Epithelial cell of proximal tubule (primary cell): ENCODE measurements at regions not wholly inside any gene's neighbourhood (a gene's known extent, or its start where the extent isn't known, plus 50 kb on each side); places are given as distances from the start of the nearest gene placed in this dataset.

Experiments used
- DNase-seq: peaks from one replicate; pipeline ENCODE4 v3.0.0-alpha.2; 2011; ENCODE audit warnings: low read depth
- H3K4me3 ChIP-seq: 2 replicates; pipeline ENCODE4 v1.5.1; 2011; ENCODE audit warnings: low read depth, mild to moderate bottlenecking, low read length
- CTCF ChIP-seq: conservative IDR thresholded peaks from 2 replicates; pipeline ENCODE4 v1.5.1; 2012; ENCODE audit warnings: low read depth, mild to moderate bottlenecking, low read length

- DNase-seq = no peak
- TF ChIP-seq CTCF = no peak
These were observed 148.7 kb upstream of the RASGEF1B start for GRCh38 chr4:81620442-81620841.

GRCh38 chr4:81617545-81617944, 145.8 kb upstream of the RASGEF1B start:
- DNase-seq = no peak
- TF ChIP-seq CTCF = no peak
- H3K4me3 ChIP-seq = no peak overlapping the region

More at GRCh38 chr4:81620442-81620841, 148.7 kb upstream of the RASGEF1B start:
- H3K4me3 ChIP-seq = no peak overlapping the region

GRCh38 chr4:81611221-81611620, 139.5 kb upstream of the RASGEF1B start:
- no peak for TF ChIP-seq CTCF
- no peak overlapping the region for H3K4me3 ChIP-seq
- DNase-seq = no peak

GRCh38 chr4:81609844-81610243, 138.1 kb upstream of the RASGEF1B start:
- H3K4me3 ChIP-seq = no peak overlapping the region
- no peak for TF ChIP-seq CTCF
- no peak for DNase-seq

GRCh38 chr4:81607950-81608349, 136.2 kb upstream of the RASGEF1B start:
- no peak for TF ChIP-seq CTCF
- no peak overlapping the region for H3K4me3 ChIP-seq
- DNase-seq = peak; percentile 38

GRCh38 chr4:81606801-81607501, 135.2 kb upstream of the RASGEF1B start:
- no peak overlapping the region for H3K4me3 ChIP-seq
- no peak for DNase-seq
- TF ChIP-seq CTCF = no peak

- no peak overlapping the region for H3K4me3 ChIP-seq
- no peak for TF ChIP-seq CTCF
- DNase-seq = no peak
These were observed 134.5 kb upstream of the RASGEF1B start for GRCh38 chr4:81606166-81606565.
